ENCODE measurements at regions not wholly inside any gene's neighbourhood (a gene's known extent, or its start where the extent isn't known, plus 50 kb on each side); places are given as distances from the start of the nearest gene placed in this dataset.

GRCh38 chr21:27713154-27714109 is 746.5 kb upstream of the ADAMTS5 start:
- H4K20me1 ChIP-seq (ENCODE audit: insufficient read depth, low read length), result no peaks in the 10 kb centered on the region
- H3K4me3 Mint-ChIP-seq (ENCODE audit: unreplicated experiment), result no peak overlapping the region
- no peak overlapping the region for H3K9ac ChIP-seq (ENCODE audit: low read length)
- H3K27me3 ChIP-seq (ENCODE audit: insufficient read depth, low read length), result no peaks in the 10 kb centered on the region
- H3K4me2 ChIP-seq (ENCODE audit: low read length), result no peak overlapping the region
- H2AFZ ChIP-seq (ENCODE audit: low read depth, low read length), result no peak overlapping the region
- no peaks in the 10 kb centered on the region for H3K4me1 Mint-ChIP-seq (ENCODE audit: low read depth, unreplicated experiment)
- FAIRE-seq (no peak), DNase-seq (ENCODE audit: low read depth) (no peak)
- no peaks in the 10 kb centered on the region for H3K9me3 ChIP-seq (ENCODE audit: insufficient read depth, low read depth, low read length)
- H3K36me3 ChIP-seq (ENCODE audit: insufficient read depth, low read length), result no peaks in the 10 kb centered on the region
- no peaks in the 10 kb centered on the region for H3K27me3 Mint-ChIP-seq (ENCODE audit: low read depth, unreplicated experiment)
- H3K79me2 ChIP-seq (ENCODE audit: insufficient read depth, low read length), result no peaks in the 10 kb centered on the region
- no peaks in the 10 kb centered on the region for H3K4me1 ChIP-seq (ENCODE audit: insufficient read depth, low read length)
- H3K9me3 Mint-ChIP-seq (ENCODE audit: unreplicated experiment), result no peaks in the 10 kb centered on the region
- no peak overlapping the region for H3K27ac Mint-ChIP-seq (ENCODE audit: unreplicated experiment)
- no peak overlapping the region for H3K27ac ChIP-seq (ENCODE audit: low read depth, low read length)
- H3K4me3 ChIP-seq (ENCODE audit: insufficient read depth, low read depth, low read length), result no peak overlapping the region
- TF ChIP-seq EZH2 (IDR thresholded peaks at IDR 0.05; ENCODE audit: insufficient read depth, low read length) (no peak), CTCF (IDR thresholded peaks at IDR 0.05; ENCODE audit: insufficient read depth, low read depth, low read length) (no peak)
- no peaks in the 10 kb centered on the region for H3K36me3 Mint-ChIP-seq (ENCODE audit: low read depth, unreplicated experiment)

GRCh38 chr21:27704567-27705166 is 737.8 kb upstream of the ADAMTS5 start:
- H3K79me2 ChIP-seq (ENCODE audit: insufficient read depth, low read length), result no peaks in the 10 kb centered on the region
- H3K4me1 ChIP-seq (ENCODE audit: insufficient read depth, low read length), result no peaks in the 10 kb centered on the region
- Mint-ChIP-seq H3K9me3 (ENCODE audit: unreplicated experiment) (peaks cover 6% of the 10 kb centered on the region), H3K4me3 (ENCODE audit: unreplicated experiment) (no peak overlapping the region), H3K4me1 (ENCODE audit: low read depth, unreplicated experiment) (no peaks in the 10 kb centered on the region), H3K36me3 (ENCODE audit: low read depth, unreplicated experiment) (no peaks in the 10 kb centered on the region), H3K27ac (ENCODE audit: unreplicated experiment) (no peak overlapping the region), H3K27me3 (ENCODE audit: low read depth, unreplicated experiment) (peaks cover 2% of the 10 kb centered on the region)
- H3K27ac ChIP-seq (ENCODE audit: low read depth, low read length), result no peak overlapping the region
- H3K27me3 ChIP-seq (ENCODE audit: insufficient read depth, low read length), result no peaks in the 10 kb centered on the region
- FAIRE-seq, result no peak
- H3K9ac ChIP-seq (ENCODE audit: low read length), result no peak overlapping the region
- peaks cover 2% of the 10 kb centered on the region for H3K9me3 ChIP-seq (ENCODE audit: insufficient read depth, low read depth, low read length)
- H3K4me3 ChIP-seq (ENCODE audit: insufficient read depth, low read depth, low read length), result no peak overlapping the region
- TF ChIP-seq CTCF (IDR thresholded peaks at IDR 0.05; ENCODE audit: insufficient read depth, low read depth, low read length) (no peak), EZH2 (IDR thresholded peaks at IDR 0.05; ENCODE audit: insufficient read depth, low read length) (no peak)
- H3K36me3 ChIP-seq (ENCODE audit: insufficient read depth, low read length), result no peaks in the 10 kb centered on the region
- H4K20me1 ChIP-seq (ENCODE audit: insufficient read depth, low read length), result no peaks in the 10 kb centered on the region
- no peak for DNase-seq (ENCODE audit: low read depth)
- no peak overlapping the region for H2AFZ ChIP-seq (ENCODE audit: low read depth, low read length)
- no peak overlapping the region for H3K4me2 ChIP-seq (ENCODE audit: low read length)
